MM.1S (cell line): ENCODE measurements at regions not wholly inside any gene's neighbourhood (a gene's known extent, or its start where the extent isn't known, plus 50 kb on each side); places are given as distances from the start of the nearest gene placed in this dataset.

Experiments used
- EZH2 ChIP-seq: fragments of 300-600 bp; sonication (generic); optimal IDR thresholded peaks from 2 replicates; pipeline ENCODE3; 2017; ENCODE audit warnings: low read depth, mild to moderate bottlenecking, antibody characterized with exemption, low read length, mixed read lengths
- EZH2phosphoT487 ChIP-seq: fragments of 300-600 bp; sonication (generic); IDR thresholded peaks from 2 replicates; pipeline ENCODE4 v1.6.1; 2018; ENCODE audit warnings: antibody characterized with exemption, low read length
- TF ChIP-seq, protein P1 (sequence below): fragments of 300-600 bp; sonication (generic); IDR thresholded peaks from 2 replicates; pipeline ENCODE4 v1.5.1; 2016; ENCODE audit warnings: antibody characterized with exemption, low read length, mixed read lengths

DNA sequence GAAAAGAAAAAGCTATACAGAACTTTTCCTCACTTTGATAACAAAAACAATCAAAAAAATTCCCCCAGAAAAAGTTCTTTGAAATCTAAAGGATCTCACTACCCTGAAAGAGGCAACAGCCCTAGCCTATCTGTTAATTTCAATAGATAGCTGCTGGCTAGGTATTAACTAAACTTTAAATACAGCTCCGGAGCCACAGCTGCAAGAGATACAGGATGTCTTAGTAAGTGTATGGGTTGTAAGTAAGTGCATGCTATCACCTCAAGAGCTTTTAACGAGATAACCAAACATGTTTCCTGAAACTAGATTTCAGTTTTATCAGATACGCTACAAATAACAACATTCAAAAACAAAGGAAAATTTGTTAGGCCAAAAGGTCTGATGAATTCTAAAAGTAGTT, 148.4 kb downstream of the KLF12 start:
- TF ChIP-seq EZH2phosphoT487 (no peak), EZH2 (no peak)
- TF ChIP-seq, protein P1, sequence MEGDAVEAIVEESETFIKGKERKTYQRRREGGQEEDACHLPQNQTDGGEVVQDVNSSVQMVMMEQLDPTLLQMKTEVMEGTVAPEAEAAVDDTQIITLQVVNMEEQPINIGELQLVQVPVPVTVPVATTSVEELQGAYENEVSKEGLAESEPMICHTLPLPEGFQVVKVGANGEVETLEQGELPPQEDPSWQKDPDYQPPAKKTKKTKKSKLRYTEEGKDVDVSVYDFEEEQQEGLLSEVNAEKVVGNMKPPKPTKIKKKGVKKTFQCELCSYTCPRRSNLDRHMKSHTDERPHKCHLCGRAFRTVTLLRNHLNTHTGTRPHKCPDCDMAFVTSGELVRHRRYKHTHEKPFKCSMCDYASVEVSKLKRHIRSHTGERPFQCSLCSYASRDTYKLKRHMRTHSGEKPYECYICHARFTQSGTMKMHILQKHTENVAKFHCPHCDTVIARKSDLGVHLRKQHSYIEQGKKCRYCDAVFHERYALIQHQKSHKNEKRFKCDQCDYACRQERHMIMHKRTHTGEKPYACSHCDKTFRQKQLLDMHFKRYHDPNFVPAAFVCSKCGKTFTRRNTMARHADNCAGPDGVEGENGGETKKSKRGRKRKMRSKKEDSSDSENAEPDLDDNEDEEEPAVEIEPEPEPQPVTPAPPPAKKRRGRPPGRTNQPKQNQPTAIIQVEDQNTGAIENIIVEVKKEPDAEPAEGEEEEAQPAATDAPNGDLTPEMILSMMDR: no peak
